ENCODE measurements at regions not wholly inside any gene's neighbourhood (a gene's known extent, or its start where the extent isn't known, plus 50 kb on each side); places are given as distances from the start of the nearest gene placed in this dataset.

DNA sequence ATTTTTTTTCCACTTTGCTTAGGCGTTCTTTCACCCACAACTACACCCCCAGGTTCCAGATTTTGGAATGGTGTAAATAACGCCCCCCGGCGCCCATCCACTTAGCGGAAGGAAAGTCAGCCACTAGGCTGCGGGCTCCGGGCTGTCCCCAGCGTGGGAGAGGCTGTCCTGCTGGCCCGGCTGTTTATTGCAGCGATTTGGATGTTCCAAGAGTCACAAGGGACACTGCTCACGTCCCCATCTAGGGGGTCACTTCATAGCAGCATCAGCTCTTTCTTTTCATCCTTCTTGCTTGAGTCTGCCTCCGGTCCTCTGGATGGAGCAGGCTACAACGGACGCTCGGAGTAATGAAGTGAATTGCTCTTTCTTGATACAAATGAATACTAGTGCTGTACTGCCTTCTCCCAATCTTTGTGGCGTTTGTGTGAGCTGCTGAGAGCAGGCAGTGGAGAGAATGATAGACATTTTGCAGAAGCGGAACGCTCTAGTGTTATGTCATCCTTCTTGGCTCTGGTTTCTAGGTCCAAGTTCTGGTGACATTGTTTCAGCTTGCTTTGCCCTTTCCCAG, 50.7 kb upstream of the PAIP2B start:
- peak overlapping the region; percentile 57 for H3K4me3 ChIP-seq (ENCODE audit: low read depth, low read length)

GRCh38 chr2:71277147-71277475, 50.2 kb upstream of the PAIP2B start:
- DNase-seq (ENCODE audit: low read depth), result no peak
- TF ChIP-seq, protein P1, sequence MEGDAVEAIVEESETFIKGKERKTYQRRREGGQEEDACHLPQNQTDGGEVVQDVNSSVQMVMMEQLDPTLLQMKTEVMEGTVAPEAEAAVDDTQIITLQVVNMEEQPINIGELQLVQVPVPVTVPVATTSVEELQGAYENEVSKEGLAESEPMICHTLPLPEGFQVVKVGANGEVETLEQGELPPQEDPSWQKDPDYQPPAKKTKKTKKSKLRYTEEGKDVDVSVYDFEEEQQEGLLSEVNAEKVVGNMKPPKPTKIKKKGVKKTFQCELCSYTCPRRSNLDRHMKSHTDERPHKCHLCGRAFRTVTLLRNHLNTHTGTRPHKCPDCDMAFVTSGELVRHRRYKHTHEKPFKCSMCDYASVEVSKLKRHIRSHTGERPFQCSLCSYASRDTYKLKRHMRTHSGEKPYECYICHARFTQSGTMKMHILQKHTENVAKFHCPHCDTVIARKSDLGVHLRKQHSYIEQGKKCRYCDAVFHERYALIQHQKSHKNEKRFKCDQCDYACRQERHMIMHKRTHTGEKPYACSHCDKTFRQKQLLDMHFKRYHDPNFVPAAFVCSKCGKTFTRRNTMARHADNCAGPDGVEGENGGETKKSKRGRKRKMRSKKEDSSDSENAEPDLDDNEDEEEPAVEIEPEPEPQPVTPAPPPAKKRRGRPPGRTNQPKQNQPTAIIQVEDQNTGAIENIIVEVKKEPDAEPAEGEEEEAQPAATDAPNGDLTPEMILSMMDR (IDR thresholded peaks at IDR 0.05; ENCODE audit: insufficient read depth, low read depth, low read length), result no peak
- H3K4me3 ChIP-seq (ENCODE audit: low read depth, low read length), result peak overlapping the region; percentile 57

More for the DNA sequence above, 50.7 kb upstream of the PAIP2B start:
- TF ChIP-seq, protein P1 (IDR thresholded peaks at IDR 0.05; ENCODE audit: insufficient read depth, low read depth, low read length), result peak; percentile 16
- DNase-seq (ENCODE audit: low read depth), result peak; percentile 8

DNA sequence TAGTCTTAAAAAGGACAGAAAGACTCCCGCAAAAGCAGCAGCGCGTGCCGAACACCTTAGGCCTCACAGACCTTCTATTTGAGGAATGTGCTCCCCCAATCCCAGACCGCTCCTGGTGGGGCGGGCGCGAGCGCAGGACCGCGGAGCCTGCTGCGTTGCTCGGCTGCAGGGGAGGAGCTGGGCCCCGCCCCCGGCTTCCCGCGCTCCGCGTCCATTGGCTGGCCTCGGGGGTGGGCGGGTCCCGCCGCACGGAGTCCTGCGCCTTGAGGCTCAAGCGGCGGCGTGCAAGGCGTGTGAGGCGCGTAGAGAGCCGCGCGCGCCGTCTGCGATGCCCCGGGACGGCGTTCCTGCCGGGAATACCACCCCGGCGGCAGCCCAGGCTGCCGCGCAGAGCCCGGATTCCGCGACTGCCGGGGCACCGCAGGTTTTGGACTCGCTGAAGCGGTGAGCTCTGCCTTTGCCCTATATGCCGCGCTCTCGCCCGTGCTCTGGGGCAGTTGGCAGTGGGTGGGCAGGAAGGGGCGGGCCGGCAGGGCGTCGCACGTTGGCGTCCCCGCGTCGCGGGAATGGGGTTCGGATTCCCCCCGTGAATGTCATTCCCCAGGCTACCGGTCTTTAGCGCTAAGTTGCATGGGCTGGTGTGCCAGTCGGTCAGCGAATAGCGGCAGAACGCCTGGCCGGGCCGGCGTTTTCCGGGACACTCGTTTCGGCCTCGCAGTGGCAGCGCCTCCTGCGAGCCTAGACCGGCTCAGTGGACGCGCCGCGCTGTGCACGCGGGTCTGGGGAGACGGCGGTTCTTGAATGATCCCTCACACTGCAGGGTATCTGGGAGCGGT, 49.6 kb upstream of the PAIP2B start:
- TF ChIP-seq, protein P1 (IDR thresholded peaks at IDR 0.05; ENCODE audit: insufficient read depth, low read depth, low read length), result no peak
- peak; percentile 60 for DNase-seq (ENCODE audit: low read depth)
- H3K4me3 ChIP-seq (ENCODE audit: low read depth, low read length), result peak overlapping the region; percentile 57
